ENCODE measurements at regions not wholly inside any gene's neighbourhood (a gene's known extent, or its start where the extent isn't known, plus 50 kb on each side); places are given as distances from the start of the nearest gene placed in this dataset.

- no peak for TF ChIP-seq CTCF (IDR thresholded peaks at IDR 0.05)
- no peak overlapping the region for H3K27ac ChIP-seq
- H3K36me3 ChIP-seq = no peaks in the 10 kb centered on the region
- H3K9me3 ChIP-seq = no peaks in the 10 kb centered on the region
- H3K4me1 ChIP-seq (ENCODE audit: control insufficient read depth in 1 of 2, insufficient read depth in 1 of 2, low read depth in 1 of 2, low read length in 1 of 2) = no peaks in the 10 kb centered on the region
- H3K27me3 ChIP-seq = no peaks in the 10 kb centered on the region
- no peak overlapping the region for H3K4me3 ChIP-seq (ENCODE audit: low read depth in 1 of 2, low read length in 1 of 2)
Measured at GRCh38 chr7:36802459-36803135, 78.3 kb upstream of the AOAH start.

DNA sequence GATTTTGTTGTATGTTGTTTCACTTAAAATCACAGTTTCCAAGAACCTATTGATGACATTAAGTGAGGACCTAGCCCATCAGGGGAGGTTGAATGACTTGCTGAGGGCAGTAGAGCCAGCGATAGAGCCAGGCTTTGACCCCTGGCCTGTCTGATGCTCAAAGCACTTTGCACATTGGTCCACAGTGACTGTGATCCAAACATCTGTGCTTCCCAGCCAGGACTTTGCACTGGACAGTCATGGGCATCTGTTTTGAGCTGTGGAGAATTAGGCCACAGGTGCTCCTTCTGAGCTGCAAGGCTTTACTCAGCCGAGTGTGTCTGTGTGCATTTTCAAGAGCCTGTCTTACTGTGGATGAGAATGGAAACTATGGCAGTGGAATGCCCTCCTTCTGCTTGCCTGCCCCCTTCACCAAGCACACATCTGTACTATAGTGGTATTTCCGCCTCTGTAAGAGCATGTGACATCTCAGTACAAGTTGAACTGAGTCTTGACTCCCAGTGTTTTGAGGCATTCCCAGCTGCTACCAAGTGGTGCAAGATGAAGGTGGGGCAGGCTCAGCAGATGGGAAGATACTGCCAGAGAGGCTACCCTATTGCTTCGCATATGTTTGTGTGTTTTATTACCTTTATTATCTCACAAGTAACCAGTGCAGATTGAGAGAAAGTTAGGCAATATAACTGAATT, 72.7 kb upstream of the AOAH start:
- Histone ChIP-seq H3K36me3 (no peaks in the 10 kb centered on the region), H3K9me3 (no peaks in the 10 kb centered on the region), H3K27ac (no peak overlapping the region), H3K4me3 (ENCODE audit: low read depth in 1 of 2, low read length in 1 of 2) (no peak overlapping the region), H3K4me1 (ENCODE audit: control insufficient read depth in 1 of 2, insufficient read depth in 1 of 2, low read depth in 1 of 2, low read length in 1 of 2) (no peaks in the 10 kb centered on the region), H3K27me3 (no peaks in the 10 kb centered on the region)
- no peak for TF ChIP-seq CTCF (IDR thresholded peaks at IDR 0.05)

GRCh38 chr7:36795451-36796021, 71.2 kb upstream of the AOAH start:
- TF ChIP-seq CTCF (IDR thresholded peaks at IDR 0.05) = no peak
- Histone ChIP-seq H3K36me3 (no peaks in the 10 kb centered on the region), H3K4me3 (ENCODE audit: low read depth in 1 of 2, low read length in 1 of 2) (no peak overlapping the region), H3K4me1 (ENCODE audit: control insufficient read depth in 1 of 2, insufficient read depth in 1 of 2, low read depth in 1 of 2, low read length in 1 of 2) (no peaks in the 10 kb centered on the region), H3K27ac (no peak overlapping the region), H3K27me3 (no peaks in the 10 kb centered on the region), H3K9me3 (no peaks in the 10 kb centered on the region)

- no peak for TF ChIP-seq CTCF (IDR thresholded peaks at IDR 0.05)
Measured at GRCh38 chr7:36794689-36795088, 70.4 kb upstream of the AOAH start.

DNA sequence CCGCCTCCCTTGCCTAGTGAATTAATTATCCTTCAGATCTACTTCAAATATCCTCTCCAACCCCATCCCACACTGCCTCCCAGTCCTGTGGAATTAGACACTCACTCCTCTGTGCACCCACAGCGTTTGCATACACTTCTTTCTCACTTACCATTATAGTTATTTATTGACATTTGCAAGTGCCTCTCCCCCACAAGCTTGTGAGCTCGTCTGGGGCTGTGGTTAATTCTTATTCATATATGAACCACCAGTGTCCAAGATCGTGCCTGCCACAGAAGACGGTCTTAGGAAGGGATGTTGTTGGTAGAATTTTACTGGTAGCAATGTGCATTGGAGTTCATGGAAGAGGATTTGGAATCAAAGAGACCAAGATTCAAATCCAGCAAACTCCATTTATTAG, 68.1 kb upstream of the AOAH start:
- Histone ChIP-seq H3K27me3 (no peaks in the 10 kb centered on the region), H3K36me3 (no peaks in the 10 kb centered on the region), H3K4me1 (ENCODE audit: control insufficient read depth in 1 of 2, insufficient read depth in 1 of 2, low read depth in 1 of 2, low read length in 1 of 2) (no peaks in the 10 kb centered on the region), H3K4me3 (ENCODE audit: low read depth in 1 of 2, low read length in 1 of 2) (no peak overlapping the region), H3K9me3 (no peaks in the 10 kb centered on the region), H3K27ac (no peak overlapping the region)
- TF ChIP-seq CTCF (IDR thresholded peaks at IDR 0.05) = no peak

More at GRCh38 chr7:36794689-36795088, 70.4 kb upstream of the AOAH start:
- Histone ChIP-seq H3K27ac (no peak overlapping the region), H3K4me1 (ENCODE audit: control insufficient read depth in 1 of 2, insufficient read depth in 1 of 2, low read depth in 1 of 2, low read length in 1 of 2) (no peaks in the 10 kb centered on the region), H3K9me3 (no peaks in the 10 kb centered on the region), H3K27me3 (no peaks in the 10 kb centered on the region), H3K4me3 (ENCODE audit: low read depth in 1 of 2, low read length in 1 of 2) (no peak overlapping the region), H3K36me3 (no peaks in the 10 kb centered on the region)
